ENCODE measurements at regions not wholly inside any gene's neighbourhood (a gene's known extent, or its start where the extent isn't known, plus 50 kb on each side); places are given as distances from the start of the nearest gene placed in this dataset.

DNA sequence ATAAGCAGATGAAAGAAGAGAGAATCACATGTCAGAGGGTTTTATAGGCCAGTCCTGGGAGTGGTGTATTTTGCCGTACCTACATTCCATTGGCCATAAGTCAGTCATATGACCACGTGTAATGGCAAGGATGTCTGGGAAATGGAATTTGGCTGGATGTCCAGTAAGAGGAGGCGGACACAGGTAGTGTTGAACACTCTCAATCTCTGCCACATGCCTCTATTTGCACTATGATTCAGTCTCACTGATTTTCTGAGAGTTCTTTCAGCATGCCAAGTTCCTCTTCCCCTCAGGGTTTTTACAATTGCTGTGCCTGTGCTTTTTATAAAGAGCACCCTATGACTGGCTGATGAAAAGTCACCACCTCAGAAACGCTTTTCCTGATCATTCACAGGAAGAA, 164.2 kb upstream of the GPR101 start:
- DNase-seq (ENCODE audit: low read depth) = no peak
- no peak overlapping the region for H3K4me3 ChIP-seq (ENCODE audit: control insufficient read depth, low read depth, low read length)
- TF ChIP-seq, protein P1, sequence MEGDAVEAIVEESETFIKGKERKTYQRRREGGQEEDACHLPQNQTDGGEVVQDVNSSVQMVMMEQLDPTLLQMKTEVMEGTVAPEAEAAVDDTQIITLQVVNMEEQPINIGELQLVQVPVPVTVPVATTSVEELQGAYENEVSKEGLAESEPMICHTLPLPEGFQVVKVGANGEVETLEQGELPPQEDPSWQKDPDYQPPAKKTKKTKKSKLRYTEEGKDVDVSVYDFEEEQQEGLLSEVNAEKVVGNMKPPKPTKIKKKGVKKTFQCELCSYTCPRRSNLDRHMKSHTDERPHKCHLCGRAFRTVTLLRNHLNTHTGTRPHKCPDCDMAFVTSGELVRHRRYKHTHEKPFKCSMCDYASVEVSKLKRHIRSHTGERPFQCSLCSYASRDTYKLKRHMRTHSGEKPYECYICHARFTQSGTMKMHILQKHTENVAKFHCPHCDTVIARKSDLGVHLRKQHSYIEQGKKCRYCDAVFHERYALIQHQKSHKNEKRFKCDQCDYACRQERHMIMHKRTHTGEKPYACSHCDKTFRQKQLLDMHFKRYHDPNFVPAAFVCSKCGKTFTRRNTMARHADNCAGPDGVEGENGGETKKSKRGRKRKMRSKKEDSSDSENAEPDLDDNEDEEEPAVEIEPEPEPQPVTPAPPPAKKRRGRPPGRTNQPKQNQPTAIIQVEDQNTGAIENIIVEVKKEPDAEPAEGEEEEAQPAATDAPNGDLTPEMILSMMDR (conservative IDR thresholded peaks at IDR 0.05; ENCODE audit: control insufficient read depth, insufficient read depth, low read depth, low read length) = no peak

GRCh38 chrX:137195991-137196390, 162.2 kb upstream of the GPR101 start:
- TF ChIP-seq, protein P1 (conservative IDR thresholded peaks at IDR 0.05; ENCODE audit: control insufficient read depth, insufficient read depth, low read depth, low read length) = no peak
- no peak overlapping the region for H3K4me3 ChIP-seq (ENCODE audit: control insufficient read depth, low read depth, low read length)
- peak; percentile 14 for DNase-seq (ENCODE audit: low read depth)

DNA sequence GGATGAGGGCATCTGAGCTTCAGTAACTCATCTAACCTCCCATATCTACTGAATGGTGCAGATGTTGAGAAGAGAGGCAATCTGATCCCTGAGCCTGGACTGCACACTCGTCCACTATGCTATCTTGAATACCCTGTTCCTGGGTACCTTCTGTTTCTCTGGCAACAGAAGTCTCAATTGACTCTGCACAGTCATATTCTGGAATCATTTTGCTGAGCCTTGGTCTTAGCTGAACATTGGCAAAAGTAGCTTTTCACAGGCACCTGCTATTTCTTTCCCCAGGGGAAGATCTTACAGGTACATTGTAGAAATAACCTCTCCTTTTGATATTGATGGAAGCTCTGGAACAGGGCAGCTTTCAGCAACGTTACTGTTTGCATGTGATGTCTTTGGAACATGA, 161.5 kb upstream of the GPR101 start:
- DNase-seq (ENCODE audit: low read depth) = no peak
- no peak overlapping the region for H3K4me3 ChIP-seq (ENCODE audit: control insufficient read depth, low read depth, low read length)
- TF ChIP-seq, protein P1 (conservative IDR thresholded peaks at IDR 0.05; ENCODE audit: control insufficient read depth, insufficient read depth, low read depth, low read length) = no peak

DNA sequence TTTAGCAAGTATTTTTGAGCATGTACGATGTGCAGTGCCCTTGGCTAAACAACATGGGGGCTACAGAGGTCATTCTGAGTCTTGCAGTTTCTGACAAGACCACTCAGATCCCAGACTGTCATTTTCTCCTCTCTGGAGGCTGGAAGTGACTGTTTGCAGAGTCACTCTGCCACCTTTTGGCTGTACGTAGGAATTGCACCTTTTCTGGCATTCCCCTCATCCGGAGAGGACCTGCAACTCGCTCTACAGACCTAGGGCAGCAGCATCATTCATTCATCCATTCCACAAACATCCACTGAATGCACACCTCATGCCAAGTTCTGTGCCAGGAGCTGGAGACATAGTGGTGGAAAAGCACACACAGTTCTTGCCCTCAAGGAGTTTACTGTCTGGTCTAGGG, 160.4 kb upstream of the GPR101 start:
- TF ChIP-seq, protein P1 (conservative IDR thresholded peaks at IDR 0.05; ENCODE audit: control insufficient read depth, insufficient read depth, low read depth, low read length) = peak; percentile 51
- peak; percentile 18 for DNase-seq (ENCODE audit: low read depth)
- H3K4me3 ChIP-seq (ENCODE audit: control insufficient read depth, low read depth, low read length) = no peak overlapping the region

DNA sequence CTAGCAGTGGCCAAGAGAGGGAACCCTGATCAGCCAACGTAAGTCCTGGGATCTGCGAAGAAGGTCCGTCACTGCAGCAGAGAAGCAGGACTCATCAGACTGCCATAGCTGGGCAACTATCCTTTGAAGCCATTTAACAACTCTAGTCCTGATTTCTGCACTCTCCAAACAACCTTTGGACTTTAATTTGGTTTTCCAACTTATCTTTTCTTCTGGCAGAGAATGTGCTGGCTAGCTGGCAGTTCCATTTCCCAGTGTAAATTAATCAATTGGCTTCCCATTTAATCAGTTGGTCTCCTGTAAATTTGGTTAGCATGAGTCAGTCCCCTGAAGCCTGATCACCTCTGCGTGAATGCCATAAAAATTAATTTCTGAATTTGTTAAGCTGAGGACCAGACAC, 153.7 kb upstream of the GPR101 start:
- TF ChIP-seq, protein P1 (conservative IDR thresholded peaks at IDR 0.05; ENCODE audit: control insufficient read depth, insufficient read depth, low read depth, low read length) = no peak
- no peak for DNase-seq (ENCODE audit: low read depth)

GRCh38 chrX:137178392-137178791, 144.6 kb upstream of the GPR101 start:
- TF ChIP-seq, protein P1 (conservative IDR thresholded peaks at IDR 0.05; ENCODE audit: control insufficient read depth, insufficient read depth, low read depth, low read length) = no peak
- no peak for DNase-seq (ENCODE audit: low read depth)

More for the DNA sequence above, 153.7 kb upstream of the GPR101 start:
- no peak overlapping the region for H3K4me3 ChIP-seq (ENCODE audit: control insufficient read depth, low read depth, low read length)

DNA sequence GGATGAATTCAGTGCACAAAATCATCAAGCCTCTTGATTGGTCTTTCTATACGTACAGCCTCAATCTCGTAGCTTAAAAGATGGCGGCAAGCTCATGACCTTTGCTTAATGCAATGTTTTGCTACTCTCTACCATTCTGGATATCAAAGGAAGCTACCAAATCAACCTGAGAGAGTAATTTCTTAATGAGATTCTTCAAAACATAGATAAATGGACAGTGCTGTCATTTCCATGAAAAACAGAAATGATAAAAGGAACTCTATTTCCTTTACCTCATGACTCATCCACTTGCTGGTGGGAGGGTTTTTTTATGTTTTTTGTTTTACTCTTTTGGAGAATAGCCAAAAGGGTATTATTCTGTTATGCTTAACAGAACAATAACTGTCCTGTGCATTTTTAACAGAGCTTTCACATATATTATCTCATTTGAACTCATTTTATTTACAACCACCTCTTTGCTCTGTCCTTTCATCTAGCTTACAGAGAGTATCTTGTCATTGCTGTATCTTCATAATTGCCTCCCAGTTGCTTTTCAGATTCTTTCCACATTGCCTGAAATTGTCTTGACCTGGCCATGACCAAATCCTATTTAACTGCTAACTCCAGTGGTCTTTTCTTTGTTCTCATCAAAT, 138.6 kb upstream of the GPR101 start:
- no peak for DNase-seq (ENCODE audit: low read depth)
- H3K4me3 ChIP-seq (ENCODE audit: control insufficient read depth, low read depth, low read length) = no peak overlapping the region
- TF ChIP-seq, protein P1 (conservative IDR thresholded peaks at IDR 0.05; ENCODE audit: control insufficient read depth, insufficient read depth, low read depth, low read length) = no peak

More at GRCh38 chrX:137178392-137178791, 144.6 kb upstream of the GPR101 start:
- H3K4me3 ChIP-seq (ENCODE audit: control insufficient read depth, low read depth, low read length) = no peak overlapping the region

Data from fibroblast of mammary gland (primary cell).